ENCODE measurements at regions not wholly inside any gene's neighbourhood (a gene's known extent, or its start where the extent isn't known, plus 50 kb on each side); places are given as distances from the start of the nearest gene placed in this dataset.

DNA sequence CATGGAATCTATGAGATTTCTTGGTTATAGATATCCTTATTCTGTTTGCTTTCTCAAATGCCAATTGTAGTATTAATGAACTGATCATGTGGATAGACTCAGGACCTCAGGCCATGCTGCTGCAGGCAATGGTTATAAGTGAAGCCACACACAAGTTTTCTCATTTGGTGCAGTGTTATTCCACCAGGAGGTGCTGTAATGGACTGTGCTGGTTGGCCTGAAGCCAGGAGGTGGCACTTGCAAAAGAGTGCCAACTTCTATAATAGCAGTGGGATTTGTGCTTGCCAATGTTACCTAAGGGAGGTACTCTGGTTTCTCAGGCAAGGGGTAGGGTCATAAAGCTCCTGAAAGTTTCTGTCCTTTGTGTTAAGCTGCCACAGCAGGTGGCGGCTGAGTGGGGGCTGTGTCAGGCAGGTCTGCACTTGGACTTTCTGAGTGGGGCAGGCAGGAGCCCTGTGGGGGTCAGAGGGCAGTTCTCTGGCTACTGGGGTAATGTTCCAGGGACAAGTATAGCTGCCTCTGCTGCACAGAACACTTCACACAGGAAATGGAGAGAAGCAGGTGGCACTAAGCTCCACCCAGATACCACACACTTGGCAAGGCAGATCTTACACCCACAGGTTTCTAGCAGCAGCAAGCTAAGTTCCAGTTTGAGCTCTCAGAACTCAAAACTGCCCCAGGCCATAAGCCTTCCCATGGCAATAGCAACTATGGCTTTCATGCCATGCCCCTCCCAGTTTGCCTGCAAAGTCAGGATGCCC, 352.6 kb upstream of the CWC22 start:
- Histone ChIP-seq H3K4me3 (no peak overlapping the region), H3K4me1 (peaks cover 0 to 9% (median 5%) of the 10 kb centered on the region in 4 donors), H3K27me3 (no peaks in the 10 kb centered on the region), H3K9me3 (no peaks in the 10 kb centered on the region), H3K36me3 (no peaks in the 10 kb centered on the region), H3K27ac (no peak overlapping the region)
- TF ChIP-seq POLR2A (IDR thresholded peaks at IDR 0.05): no peak
- TF ChIP-seq, protein P1, sequence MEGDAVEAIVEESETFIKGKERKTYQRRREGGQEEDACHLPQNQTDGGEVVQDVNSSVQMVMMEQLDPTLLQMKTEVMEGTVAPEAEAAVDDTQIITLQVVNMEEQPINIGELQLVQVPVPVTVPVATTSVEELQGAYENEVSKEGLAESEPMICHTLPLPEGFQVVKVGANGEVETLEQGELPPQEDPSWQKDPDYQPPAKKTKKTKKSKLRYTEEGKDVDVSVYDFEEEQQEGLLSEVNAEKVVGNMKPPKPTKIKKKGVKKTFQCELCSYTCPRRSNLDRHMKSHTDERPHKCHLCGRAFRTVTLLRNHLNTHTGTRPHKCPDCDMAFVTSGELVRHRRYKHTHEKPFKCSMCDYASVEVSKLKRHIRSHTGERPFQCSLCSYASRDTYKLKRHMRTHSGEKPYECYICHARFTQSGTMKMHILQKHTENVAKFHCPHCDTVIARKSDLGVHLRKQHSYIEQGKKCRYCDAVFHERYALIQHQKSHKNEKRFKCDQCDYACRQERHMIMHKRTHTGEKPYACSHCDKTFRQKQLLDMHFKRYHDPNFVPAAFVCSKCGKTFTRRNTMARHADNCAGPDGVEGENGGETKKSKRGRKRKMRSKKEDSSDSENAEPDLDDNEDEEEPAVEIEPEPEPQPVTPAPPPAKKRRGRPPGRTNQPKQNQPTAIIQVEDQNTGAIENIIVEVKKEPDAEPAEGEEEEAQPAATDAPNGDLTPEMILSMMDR (IDR thresholded peaks at IDR 0.05): no peak
- TF ChIP-seq POLR2AphosphoS5 (IDR thresholded peaks at IDR 0.05): no peak
- no peak for TF ChIP-seq EP300 (IDR thresholded peaks at IDR 0.05)
- DNase-seq: peak in 1 of 2 donors; percentile 28
- intact Hi-C loops (cut with DNase I; ENCODE audit: low total_unique reads): no loop called here
- WGBS, 5 donors: 81 to 100% (median 94%) methylated on average over 1 of the region's 1 CpG; no CpG with 5 or more reads in 1 of the 5 donors

DNA sequence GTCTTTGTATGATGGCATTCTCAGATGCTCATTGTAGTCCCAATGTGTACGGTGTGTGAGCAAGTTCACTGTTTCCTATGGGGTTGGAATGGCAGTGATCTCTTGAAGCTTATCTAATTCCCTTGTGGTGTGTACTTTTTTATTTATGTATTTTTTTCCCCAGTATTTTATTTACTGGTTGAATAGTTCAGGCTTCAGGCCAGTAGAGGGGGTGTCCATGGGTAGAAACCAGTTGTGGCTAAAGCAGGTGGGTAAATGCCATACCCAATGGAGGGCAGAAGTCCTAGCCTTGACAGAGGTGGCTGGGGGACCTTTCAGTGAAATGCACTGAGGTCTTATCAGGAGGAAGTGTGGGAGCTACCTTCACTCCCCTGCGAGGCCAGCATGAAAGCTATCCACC, 351.4 kb upstream of the CWC22 start:
- no peak for TF ChIP-seq POLR2AphosphoS5 (IDR thresholded peaks at IDR 0.05)
- TF ChIP-seq, protein P1 (IDR thresholded peaks at IDR 0.05): no peak
- no peak for TF ChIP-seq EP300 (IDR thresholded peaks at IDR 0.05)
- no peak for TF ChIP-seq POLR2A (IDR thresholded peaks at IDR 0.05)
- Histone ChIP-seq H3K27ac (no peak overlapping the region), H3K27me3 (no peaks in the 10 kb centered on the region), H3K9me3 (no peaks in the 10 kb centered on the region), H3K4me1 (peaks cover 0 to 3% (median 0%) of the 10 kb centered on the region in 4 donors), H3K36me3 (no peaks in the 10 kb centered on the region), H3K4me3 (no peak overlapping the region)
- 68 to 84% (median 78%) methylated on average over 2 of the region's 2 CpGs for whole genome bisulfite sequencing, 5 donors
- DNase-seq: no peak
- intact Hi-C loops (cut with DNase I; ENCODE audit: low total_unique reads): no loop called here

DNA sequence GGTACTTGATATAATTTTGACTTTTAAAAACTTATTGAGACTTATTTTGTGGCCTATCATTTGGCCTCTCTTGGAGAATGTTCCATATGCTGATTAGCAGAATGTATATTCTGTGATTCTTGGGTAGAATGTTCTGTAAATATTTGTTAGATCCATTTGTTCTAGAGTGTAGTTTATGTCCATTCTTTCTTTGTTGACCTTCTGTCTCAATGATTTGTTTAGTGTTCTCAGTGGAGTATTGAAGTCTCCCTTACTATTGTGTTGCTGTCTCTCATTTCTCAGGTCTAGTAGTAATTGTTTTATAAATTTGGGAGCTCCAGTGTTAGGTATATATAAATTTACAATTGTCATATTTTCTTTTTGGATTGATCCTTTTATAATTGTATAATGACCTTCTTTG, 349.6 kb upstream of the CWC22 start:
- Histone ChIP-seq H3K36me3 (no peaks in the 10 kb centered on the region), H3K4me3 (no peak overlapping the region), H3K9me3 (no peaks in the 10 kb centered on the region), H3K27ac (no peak overlapping the region), H3K4me1 (peaks cover 0 to 3% (median 0%) of the 10 kb centered on the region in 4 donors), H3K27me3 (no peaks in the 10 kb centered on the region)
- DNase-seq: no peak
- intact Hi-C loops (cut with DNase I; ENCODE audit: low total_unique reads): no loop called here
- TF ChIP-seq, protein P1 (IDR thresholded peaks at IDR 0.05): no peak
- TF ChIP-seq EP300 (IDR thresholded peaks at IDR 0.05): no peak
- TF ChIP-seq POLR2AphosphoS5 (IDR thresholded peaks at IDR 0.05): no peak
- no peak for TF ChIP-seq POLR2A (IDR thresholded peaks at IDR 0.05)

DNA sequence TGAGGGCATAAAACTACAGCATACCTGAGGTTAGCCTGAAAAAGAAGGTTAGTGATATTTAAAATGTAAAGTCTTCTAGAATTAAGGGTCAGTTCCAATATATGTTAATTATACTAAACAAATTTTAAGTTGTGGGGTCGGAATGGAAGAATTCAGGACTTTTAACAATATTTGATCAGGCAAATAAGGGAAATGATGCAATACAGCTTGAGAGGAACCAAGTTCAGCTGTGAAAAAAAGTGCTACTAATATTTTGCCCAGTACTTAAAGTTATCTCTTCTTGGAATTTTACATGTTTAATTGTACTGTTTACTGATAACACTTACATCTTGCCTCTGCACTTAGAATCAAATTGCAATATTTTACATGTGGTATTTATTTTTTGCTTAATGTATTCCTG, 345.5 kb upstream of the CWC22 start:
- no peaks in the 10 kb centered on the region for H3K4me1 ChIP-seq
- no peak overlapping the region for H3K4me3 ChIP-seq
- H3K27ac ChIP-seq: no peak overlapping the region
- TF ChIP-seq, protein P1 (IDR thresholded peaks at IDR 0.05): no peak
- TF ChIP-seq POLR2A (IDR thresholded peaks at IDR 0.05) (no peak), POLR2AphosphoS5 (IDR thresholded peaks at IDR 0.05) (no peak), EP300 (IDR thresholded peaks at IDR 0.05) (no peak)
- H3K36me3 ChIP-seq: no peaks in the 10 kb centered on the region
- intact Hi-C loops (cut with DNase I; ENCODE audit: low total_unique reads): no loop called here
- H3K27me3 ChIP-seq: no peaks in the 10 kb centered on the region
- WGBS, 5 donors: 16 to 40% (median 26%) methylated on average over 1 of the region's 1 CpG
- DNase-seq: no peak
- peaks cover 0 to 8% (median 0%) of the 10 kb centered on the region in 4 donors for H3K9me3 ChIP-seq
